Islet precursor cell (in vitro differentiated cells): ENCODE measurements at regions not wholly inside any gene's neighbourhood (a gene's known extent, or its start where the extent isn't known, plus 50 kb on each side); places are given as distances from the start of the nearest gene placed in this dataset.

ENCODE experiments used
- DNase-seq: peaks from one replicate; pipeline ENCODE4 v3.0.0-alpha.2; 2018

GRCh38 chr10:116792817-116793216 is 50.5 kb upstream of the HSPA12A start:
- DNase-seq, result no peak

GRCh38 chr10:116796469-116796868 is 52.8 kb upstream of the ENO4 start:
- DNase-seq, result no peak

- peak; percentile 87 for DNase-seq
Observed at GRCh38 chr10:116796910-116797513, 52.3 kb upstream of the ENO4 start.

- no peak for DNase-seq
Observed at GRCh38 chr10:116798859-116799258, 50.4 kb upstream of the ENO4 start.
